SIG-M5 treated with dmso at 0.1 percent for 504 hours (cell line): ENCODE measurements at regions not wholly inside any gene's neighbourhood (a gene's known extent, or its start where the extent isn't known, plus 50 kb on each side); places are given as distances from the start of the nearest gene placed in this dataset.
"Not testable (repeated sequence)": the region's sequence is repeated elsewhere in the genome, so short reads cannot be mapped to it uniquely, and the experiment has no call there.

Experiments used
- DNase-seq: peaks from one replicate; lab custom pipeline; 2025; ENCODE audit not compliant: unreplicated experiment; lab: John Stamatoyannopoulos, UW

DNA sequence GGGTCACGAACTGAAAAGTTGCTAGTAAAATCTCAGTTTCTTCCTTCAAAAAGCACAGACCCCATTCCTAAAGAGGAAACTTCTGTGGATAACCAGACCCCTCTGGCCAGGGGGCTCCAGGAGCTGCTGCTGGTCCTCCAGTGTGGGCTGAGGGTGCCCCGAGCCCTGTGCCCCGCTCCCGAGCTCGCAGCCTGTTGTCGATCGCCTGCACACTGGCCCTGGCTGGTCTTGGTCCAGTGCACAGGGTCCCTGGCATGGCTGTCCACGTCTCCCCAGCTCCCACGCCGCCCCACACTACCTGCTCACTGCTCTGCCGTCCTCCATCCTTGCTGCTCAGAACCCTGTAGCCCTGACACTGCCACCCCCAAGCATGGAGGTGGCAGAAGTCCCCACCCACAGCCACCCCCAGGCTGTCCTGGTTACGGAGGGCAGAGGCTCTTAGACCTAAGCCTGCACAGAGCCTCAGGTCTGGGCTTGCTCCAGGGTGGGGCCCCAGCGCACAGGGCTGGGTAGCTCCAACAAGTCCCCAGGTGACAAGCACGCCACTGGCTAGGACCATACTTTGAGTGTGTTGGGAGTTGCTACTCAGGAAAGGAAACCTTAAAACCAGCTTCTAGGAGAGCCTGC lies 87.0 kb downstream of the PLXNA1 start:
- no peak for DNase-seq

DNA sequence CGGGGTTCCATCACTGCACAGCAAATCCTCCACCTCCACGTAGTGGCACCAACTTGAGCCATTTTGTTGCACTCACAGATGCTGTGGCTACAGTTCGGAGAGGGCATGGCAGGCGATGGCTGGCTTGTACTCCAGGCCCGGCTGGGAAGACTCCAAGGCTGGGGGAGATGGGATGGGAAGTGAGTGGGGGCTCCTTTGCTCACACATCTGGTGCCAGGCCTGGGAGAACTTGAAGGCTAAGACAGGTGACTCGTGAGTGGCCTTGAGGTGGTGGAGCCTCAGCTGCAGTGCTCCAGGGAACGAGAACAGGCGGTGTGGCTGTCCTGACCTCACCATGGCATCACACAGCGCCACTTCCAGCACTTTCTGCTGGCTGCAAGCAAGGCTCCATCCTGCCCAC lies 87.9 kb downstream of the PLXNA1 start:
- DNase-seq = no peak

GRCh38 chr3:127071597-127072001 lies 88.7 kb downstream of the PLXNA1 start:
- DNase-seq = no peak

DNA sequence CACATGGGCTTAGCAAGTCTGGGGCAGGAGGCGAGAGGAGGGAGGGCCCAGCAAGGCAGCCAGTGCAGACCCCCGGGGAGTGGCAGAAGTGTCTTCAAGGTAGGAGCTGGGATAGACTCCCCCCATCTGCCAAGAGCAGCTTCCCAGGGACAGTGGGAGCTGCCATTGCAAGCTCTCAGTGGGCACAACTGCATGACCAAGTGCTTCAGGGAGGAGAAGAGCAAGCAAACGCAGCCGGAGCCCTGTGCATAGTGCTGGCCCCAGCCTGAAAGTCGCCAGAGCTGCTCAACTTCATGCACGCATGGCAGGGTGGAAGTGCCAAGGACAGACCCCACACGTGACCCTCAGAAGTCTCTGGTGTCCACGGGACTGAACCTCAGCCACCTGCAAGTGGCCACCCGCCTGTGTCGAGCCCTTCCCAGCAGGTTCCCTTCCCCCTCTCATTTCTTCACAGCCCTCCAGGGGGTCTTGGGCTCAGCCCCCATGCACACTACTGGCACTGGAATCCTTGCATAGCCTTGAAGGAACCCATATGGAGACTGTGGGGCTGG lies 89.4 kb downstream of the PLXNA1 start:
- DNase-seq = no peak

DNA sequence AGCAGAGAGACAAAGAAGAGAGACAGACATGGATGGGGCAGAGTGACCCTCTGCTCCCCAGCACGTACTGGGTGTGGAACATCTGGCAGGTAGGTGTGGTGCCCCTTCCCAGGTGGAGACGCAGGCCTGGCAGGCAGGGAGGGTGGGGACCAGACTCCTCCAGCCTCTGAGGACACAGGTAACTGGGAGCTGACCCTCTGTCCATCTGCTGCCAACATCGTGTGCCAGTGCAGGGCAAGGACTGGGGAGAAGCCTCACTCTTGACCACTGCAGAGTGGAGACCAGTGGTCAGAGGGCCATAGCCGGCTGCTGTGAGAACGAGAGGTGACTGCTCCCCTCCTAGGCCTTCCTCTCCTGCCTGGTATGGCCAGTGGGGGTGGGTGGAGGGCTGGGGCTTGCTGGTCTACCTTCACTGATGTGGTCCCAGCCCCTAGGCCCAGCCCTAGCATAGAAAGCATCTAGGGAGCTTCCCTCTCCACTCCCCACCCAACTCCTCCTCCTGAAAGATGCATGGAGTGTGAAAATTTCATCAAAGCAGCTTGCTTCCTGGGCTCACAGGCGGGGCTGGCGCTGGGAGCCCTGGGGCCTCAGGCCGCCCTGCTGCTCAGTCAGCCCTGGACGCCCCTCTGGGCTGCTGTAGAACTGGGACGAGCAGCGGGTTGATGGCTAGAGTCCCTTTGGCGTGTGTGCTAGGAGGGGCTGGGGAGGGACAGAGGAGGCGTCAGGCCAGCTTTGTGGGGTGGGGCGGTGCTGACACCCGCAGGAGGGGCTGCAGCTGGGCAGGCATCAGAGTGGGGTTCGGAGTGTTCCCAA lies 90.3 kb downstream of the PLXNA1 start:
- DNase-seq = no peak

DNA sequence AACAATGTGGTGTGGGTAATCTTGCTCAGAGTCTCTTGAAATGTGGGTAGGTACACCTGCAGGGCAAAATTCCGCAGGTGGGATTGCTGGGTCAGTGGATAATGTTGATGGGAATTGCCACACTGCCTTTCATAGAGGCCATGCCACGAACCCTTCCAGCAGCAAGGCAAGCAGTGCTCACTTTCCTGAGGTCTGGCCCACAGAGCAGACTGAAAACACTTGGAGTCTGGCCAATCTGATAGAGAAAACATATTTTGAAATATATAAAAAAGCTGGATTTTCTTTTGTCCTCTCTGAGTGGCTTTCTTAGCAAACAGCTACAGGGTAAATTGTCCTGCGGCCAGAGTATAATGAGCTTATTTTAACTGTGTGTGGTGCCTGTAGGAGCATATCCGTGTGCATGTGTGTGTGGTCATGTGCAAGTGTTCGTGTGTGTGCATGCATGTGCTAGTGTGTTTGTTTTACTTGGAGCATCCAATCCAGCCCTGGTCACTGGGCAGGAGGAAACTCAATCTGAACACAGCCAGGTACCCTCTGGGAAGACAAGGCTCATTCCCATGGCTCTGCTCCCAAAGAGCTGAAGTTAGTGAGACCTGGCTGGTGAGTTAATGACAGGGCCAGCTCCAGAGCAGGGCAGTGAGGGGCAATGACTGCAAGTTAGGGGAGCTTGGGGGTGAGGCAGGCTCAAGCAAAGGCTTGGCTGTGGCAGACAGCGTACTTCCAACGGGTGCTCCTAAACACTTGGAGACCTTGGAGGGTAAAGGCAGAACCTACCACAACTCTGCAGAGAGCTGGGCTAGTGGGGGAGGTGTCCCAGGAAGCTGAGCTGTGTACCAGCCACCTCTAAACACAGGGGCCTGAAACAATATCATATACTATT lies 91.3 kb downstream of the PLXNA1 start:
- peak; percentile 54 for DNase-seq

- peak; percentile 28 for DNase-seq
Measured at GRCh38 chr3:127074900-127075360, 92.0 kb downstream of the PLXNA1 start.

GRCh38 chr3:127076166-127076992 lies 93.5 kb downstream of the PLXNA1 start:
- DNase-seq = not testable (repeated sequence)

- no peak for DNase-seq
Measured at GRCh38 chr3:127077068-127077467, 94.2 kb downstream of the PLXNA1 start.

- DNase-seq = no peak
Measured at GRCh38 chr3:127077505-127078064, 94.7 kb downstream of the PLXNA1 start.

GRCh38 chr3:127078626-127079025 lies 95.7 kb downstream of the PLXNA1 start:
- DNase-seq = no peak

GRCh38 chr3:127079211-127079610 lies 96.3 kb downstream of the PLXNA1 start:
- DNase-seq = no peak

GRCh38 chr3:127081001-127081720 lies 98.2 kb downstream of the PLXNA1 start:
- DNase-seq = no peak

DNA sequence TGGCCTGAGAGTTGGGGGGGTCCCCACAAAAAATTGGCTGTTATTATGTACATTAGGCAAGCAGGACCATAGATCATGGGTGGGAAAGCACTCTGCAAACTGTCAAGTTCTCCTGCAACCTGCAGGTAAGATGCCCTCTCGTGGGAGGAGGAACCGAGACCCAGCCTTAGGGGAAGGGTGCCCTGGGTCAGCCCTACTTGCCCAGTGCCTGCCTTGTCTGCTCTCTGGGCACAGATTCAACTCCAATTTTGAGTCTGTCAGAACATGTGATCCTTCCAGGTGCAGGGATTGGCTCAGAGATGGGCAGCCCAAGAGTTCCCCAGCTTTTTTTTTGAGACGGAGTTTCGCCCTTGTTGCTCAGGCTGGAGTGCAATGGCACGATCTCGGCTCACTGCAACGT lies 99.2 kb downstream of the PLXNA1 start:
- no peak for DNase-seq

DNA sequence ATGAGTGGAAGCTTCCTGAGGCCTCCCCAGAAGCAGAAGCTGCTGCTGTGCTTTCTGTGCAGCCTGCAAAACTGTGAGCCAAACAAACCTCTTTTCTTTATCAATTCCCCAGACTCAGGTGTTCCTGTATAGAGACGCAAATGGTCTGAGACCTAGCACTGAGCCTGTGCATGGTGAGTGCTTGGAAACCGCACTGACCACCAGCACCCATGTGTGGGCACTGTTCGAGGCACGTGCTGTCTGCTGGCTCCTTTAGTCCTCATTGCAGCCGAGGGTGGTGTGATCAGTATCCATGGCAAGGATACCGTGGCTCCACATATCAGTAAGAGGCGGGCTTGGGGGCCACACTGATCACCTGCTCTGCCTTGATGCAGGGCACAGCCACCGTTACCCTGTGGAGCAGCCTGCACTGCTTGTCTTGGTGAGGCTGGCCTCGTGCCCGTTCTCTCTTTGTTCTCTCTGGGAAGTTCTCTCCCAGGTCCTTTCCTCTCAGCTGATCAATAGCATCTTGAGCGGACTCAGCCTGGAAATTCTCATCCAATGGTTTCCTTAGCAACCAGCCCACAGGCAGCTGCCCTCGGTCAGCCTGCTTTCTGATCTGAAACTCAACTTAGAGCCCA lies 101.0 kb downstream of the PLXNA1 start:
- no peak for DNase-seq

- DNase-seq = no peak
Measured at GRCh38 chr3:127084401-127084990, 101.6 kb downstream of the PLXNA1 start.

DNA sequence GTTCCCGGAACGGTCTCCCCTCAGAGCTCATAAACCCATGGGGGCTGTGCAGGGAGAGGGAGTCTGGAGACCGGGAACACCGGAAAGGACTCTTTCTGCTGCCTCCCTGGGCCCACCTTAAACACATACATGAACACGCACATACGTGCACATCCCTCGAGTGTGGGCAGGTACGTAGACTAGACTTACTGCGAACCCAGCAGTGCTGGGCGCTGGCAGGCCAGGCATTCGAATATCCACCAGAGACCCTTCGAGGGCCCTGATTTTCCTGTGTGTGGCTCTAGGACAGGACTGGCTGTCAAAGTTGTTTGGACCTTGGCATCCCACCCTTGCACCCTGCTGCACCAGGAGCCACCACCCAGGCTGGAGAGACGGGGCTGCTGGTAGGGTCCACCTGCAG lies 102.7 kb downstream of the PLXNA1 start:
- DNase-seq = no peak

DNA sequence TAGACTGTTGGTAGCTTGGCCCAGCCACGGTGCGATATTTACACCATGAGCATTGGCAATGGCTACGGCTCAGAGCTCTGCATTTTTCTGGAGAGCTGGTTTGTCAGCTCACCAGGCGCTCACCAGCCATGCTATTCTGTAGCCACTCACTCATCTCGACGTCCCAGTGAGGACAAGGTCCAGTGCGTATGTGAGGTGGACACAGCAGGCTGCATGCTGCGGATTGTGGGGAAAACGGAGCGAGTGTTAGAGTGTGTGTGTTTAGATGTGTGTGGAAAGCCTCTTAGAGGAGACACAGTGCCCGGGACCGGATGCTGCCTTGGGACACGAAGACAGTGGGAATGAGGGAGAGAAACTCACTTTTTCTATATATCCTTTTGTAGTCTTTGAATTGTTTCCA lies 103.7 kb downstream of the PLXNA1 start:
- DNase-seq = not testable (repeated sequence)

DNA sequence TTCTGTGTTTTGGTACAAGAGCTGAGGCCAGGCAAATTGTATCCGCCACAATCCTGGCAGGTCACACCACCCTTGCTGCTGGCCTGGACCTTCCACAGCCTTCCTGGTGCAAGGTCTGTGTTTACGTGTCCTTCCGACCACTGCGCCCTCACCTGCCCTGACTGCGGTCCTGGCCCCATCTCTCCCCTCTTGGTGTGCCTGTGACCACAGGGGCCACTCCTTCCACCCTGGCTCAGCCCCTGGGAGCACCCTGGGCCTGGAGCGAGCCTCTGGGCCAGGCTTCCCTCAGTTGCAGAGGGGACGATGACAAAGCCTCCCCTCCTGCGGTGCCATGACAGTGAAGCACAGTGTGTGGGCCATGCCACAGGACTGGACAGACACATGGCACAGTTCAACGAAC lies 104.5 kb downstream of the PLXNA1 start:
- DNase-seq = no peak
